ENCODE measurements at regions not wholly inside any gene's neighbourhood (a gene's known extent, or its start where the extent isn't known, plus 50 kb on each side); places are given as distances from the start of the nearest gene placed in this dataset.

DNA sequence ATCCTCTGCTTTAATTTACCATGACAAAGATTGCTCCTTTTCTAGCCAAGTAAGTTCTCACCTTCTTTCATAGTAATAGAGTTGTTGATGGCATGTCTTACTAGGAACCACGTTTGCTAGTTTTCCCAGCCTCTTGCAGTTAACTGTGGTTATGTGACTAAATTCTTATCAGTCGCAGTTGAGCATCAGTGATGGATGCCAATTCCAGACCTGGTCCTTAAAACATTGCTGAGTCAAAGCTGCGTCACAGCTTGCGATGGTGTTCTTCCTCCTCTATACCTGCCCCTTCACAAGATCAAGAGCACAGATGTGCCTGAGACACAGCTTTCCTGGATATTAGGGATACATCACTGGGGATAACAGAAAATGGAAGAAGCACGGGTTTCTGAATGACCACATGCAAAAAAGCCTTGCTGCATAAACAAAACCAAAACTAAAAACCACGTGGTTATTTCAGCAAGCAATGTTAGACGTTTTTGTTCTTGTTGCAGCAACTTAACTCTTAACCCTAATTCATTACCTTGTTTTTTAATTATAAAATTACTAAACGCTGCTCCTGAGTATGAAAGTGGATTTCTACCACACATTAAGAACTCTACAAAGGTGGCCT, 97.6 kb upstream of the DACH1 start:
- no peak for DNase-seq (ENCODE audit: low read depth)

DNA sequence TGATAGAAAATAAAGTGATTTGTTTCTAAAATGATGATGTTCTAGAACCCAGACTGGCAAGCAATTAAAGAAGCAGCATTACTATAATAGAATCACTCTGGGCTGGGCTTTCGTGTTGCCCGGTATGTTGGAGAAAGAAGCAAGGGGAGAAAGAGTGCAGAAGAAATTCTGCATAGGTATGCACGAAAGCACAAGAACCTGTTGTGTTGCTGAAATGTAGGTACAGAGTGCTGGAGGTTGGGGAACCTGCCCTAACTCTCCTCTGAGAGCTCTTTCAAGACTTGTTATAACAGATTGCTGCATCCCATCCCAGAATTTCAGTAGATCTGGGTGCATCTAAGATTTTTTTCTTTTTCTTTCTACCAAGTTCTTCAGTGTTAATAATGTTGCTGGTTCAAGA, 95.7 kb upstream of the DACH1 start:
- DNase-seq (ENCODE audit: low read depth): no peak

DNA sequence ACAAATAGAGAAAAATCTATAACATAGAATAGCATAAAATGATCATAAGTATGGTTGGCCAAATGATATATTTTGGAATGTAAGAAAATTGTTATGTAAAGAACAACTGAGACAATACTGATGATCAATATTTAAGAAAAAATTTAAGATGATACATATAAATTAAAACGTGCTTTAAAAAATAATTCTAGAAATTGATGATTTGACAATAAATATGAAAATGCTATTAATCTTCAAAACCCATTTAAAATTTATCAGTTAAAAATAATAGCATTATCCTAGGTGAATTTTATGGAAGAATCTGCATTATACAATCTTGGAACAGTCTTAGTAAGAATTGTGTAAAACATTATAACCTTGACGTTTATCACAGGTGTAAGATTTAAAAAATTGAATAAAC, 95.1 kb upstream of the DACH1 start:
- DNase-seq (ENCODE audit: low read depth): no peak

DNA sequence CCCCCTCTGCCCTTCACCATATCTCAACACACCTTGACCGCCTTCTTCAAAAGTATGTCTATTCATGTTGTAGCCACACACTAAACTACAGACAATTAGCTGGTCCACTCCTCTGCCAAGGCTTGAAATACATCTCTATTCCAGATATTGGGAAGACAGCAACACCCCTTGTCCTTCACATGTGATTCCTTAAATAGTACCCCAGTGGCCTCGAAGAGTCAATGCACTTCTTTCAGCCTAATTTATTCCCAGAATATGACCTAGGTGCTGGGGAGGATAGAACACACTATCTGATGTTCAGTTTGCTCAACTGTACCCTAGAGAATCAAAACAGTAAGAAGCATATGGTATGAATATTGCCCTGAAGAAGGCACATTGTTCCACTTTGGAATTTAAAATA, 82.4 kb upstream of the DACH1 start:
- no peak for DNase-seq (ENCODE audit: low read depth)

DNA sequence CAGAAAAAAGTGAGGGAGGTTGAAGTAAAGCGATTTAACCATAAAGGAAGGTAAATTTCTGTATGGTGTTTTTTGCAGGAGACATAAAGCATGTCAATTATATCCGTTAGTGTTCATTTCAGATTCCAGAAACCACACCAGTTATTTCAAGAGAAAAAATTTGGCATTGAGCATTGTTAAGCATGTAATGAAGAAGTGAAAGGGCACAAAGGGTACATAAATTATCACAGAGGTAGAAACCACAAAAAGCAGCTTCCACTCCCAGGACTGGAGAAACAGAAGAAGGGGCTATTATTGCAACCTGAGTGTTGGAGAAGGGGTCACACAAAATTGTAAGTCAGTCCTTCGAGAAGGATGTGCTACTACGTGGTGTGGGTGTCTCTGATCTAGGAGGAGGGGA, 72.2 kb upstream of the DACH1 start:
- DNase-seq (ENCODE audit: low read depth): no peak

DNA sequence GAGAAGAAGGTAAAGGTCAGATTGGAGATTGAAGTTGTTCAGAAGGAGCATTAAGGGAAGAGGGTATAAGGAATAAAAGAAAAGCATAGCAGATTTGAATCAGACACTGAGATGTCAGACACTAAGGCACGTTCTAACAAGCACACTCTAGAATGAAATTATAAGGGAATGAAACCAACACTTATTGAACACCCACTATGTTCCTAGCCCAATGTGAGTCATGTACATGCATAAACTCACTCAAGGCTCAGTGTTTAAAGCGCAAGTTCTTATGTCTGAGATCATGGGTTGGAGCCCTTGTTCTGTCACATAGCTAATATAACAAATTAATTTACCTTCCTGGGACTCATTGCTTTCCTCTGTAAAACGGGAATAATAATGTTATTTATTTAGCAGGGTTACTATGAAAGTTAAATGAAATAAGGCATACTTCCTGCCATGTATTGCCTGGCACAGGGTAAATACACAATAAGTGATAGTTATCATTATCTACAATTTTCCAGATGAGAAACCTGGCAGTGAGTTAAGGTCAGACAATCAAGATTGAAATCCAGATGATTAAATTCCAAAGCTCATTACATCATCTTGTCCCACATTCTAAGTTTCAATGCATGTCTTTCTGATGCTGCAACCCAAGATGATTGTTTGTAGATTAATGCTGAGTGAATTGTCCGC, 68.3 kb upstream of the DACH1 start:
- no peak for DNase-seq (ENCODE audit: low read depth)

DNA sequence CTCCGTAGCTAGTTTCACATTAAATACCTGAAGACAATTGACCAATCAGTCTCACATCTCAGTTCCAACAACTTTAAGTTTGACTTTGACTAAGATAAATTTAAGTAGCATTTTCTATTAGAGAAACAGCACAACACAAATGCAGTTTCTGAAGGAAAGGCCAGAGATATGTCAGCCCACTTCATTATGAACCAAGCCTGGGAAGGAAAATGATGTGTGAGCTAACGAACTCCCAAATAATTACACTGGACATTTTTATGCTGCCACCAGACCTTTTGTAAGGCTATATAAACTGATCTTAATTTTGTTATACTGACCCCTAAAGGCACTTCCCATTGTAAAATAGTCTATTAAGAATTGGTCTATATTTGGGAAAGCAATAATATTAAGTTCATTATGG, 57.9 kb upstream of the DACH1 start:
- DNase-seq (ENCODE audit: low read depth): no peak

DNA sequence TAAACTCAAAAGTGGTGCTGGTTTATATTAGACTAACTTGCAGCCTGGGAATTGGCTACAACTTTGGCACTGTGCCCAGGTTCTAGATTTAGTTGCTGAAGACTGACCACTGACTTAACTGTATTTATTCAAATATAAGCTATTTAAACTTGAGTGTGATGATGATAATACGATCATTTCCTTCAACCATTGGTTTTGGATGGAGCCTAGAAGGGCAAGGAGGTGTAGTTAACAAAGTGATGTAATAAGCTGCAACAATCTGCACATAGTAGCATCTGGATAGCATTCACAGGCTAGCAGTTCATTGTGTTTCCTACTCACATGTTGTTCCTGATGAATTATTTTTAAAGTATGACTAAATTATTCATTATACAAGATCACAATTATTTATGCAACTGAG, 55.2 kb upstream of the DACH1 start:
- no peak for DNase-seq (ENCODE audit: low read depth)
